HepG2 (cell line): ENCODE measurements at regions not wholly inside any gene's neighbourhood (a gene's known extent, or its start where the extent isn't known, plus 50 kb on each side); places are given as distances from the start of the nearest gene placed in this dataset.
A peak's percentile ranks its signal among the peaks of the same experiment; 100 is the strongest.

Experiments
- ARNT2 ChIP-seq: sonication (generic); formaldehyde crosslinking; IDR thresholded peaks from 2 replicates; pipeline ENCODE4 v1.8.0; 2022; ENCODE audit warnings: mild to moderate bottlenecking, low read depth, missing genetic modification reagents, moderate library complexity
- ARNTL ChIP-seq: sonication (generic); formaldehyde crosslinking; IDR thresholded peaks from 2 replicates; pipeline ENCODE4 v1.4.0; 2020; ENCODE audit warnings: mild to moderate bottlenecking, missing genetic modification reagents
- ATAD3A ChIP-seq: sonication (generic); formaldehyde crosslinking; IDR thresholded peaks from 2 replicates; pipeline ENCODE4 v1.4.0; 2020; ENCODE audit warnings: missing genetic modification reagents
- ELF1 ChIP-seq: sonication (generic); formaldehyde crosslinking; IDR thresholded peaks from 2 replicates; pipeline ENCODE4 v1.4.0; 2020; ENCODE audit warnings: missing genetic modification reagents
- HNRNPLL ChIP-seq: fragments of 200-400 bp; formaldehyde crosslinking; IDR thresholded peaks from 2 replicates; pipeline ENCODE4 v1.6.1; 2017; ENCODE audit warnings: mild to moderate bottlenecking, low read depth, low read length; ENCODE audit not compliant: poor library complexity, severe bottlenecking
- IKZF1 ChIP-seq: fragments of 450-650 bp; IDR thresholded peaks from 2 replicates; pipeline ENCODE4 v1.7.1; 2016
- KAT8 ChIP-seq: IDR thresholded peaks from 2 replicates; pipeline ENCODE4 v1.6.1; 2016; ENCODE audit warnings: missing genetic modification reagents, missing compliant biosample characterization
- KLF16 ChIP-seq, 2 experiments: sonication (generic) in 1 of 2; formaldehyde crosslinking in 1 of 2; IDR thresholded peaks; 2 replicates each; pipeline versions ENCODE4 v1.6.1 to v1.8.0; 2016 to 2023; ENCODE audit warnings: missing genetic modification reagents in 2 of 2, missing compliant biosample characterization in 1 of 2
- MNT ChIP-seq: fragments of 450-650 bp; IDR thresholded peaks from 2 replicates; pipeline ENCODE4 v1.6.1; 2016
- XRCC5 ChIP-seq: fragments of 200-400 bp; formaldehyde crosslinking; optimal IDR thresholded peaks from 2 replicates; pipeline ENCODE3; 2017; ENCODE audit warnings: mild to moderate bottlenecking, low read length
- ZNF12 ChIP-seq: sonication (generic); formaldehyde crosslinking; IDR thresholded peaks from 2 replicates; pipeline ENCODE4 v1.5.0; 2020; ENCODE audit warnings: missing genetic modification reagents
- ZNF20 ChIP-seq: sonication (generic); formaldehyde crosslinking; IDR thresholded peaks from 2 replicates; pipeline ENCODE4 v1.4.0; 2020; ENCODE audit warnings: mild to moderate bottlenecking, moderate library complexity, missing genetic modification reagents
- ZNF256 ChIP-seq: sonication (generic); formaldehyde crosslinking; conservative IDR thresholded peaks from 2 replicates; pipeline ENCODE4 v1.4.0; 2020; ENCODE audit warnings: missing genetic modification reagents
- ZNF275 ChIP-seq: sonication (generic); formaldehyde crosslinking; IDR thresholded peaks from 2 replicates; pipeline ENCODE4 v1.8.0; 2022; ENCODE audit warnings: missing genetic modification reagents, mild to moderate bottlenecking, inconsistent platforms, borderline replicate concordance
- ZNF362 ChIP-seq: sonication (generic); formaldehyde crosslinking; IDR thresholded peaks from 2 replicates; pipeline ENCODE4 v1.4.0; 2020; ENCODE audit warnings: missing genetic modification reagents, mild to moderate bottlenecking, borderline replicate concordance
- ZNF510 ChIP-seq: sonication (generic); formaldehyde crosslinking; IDR thresholded peaks from 2 replicates; pipeline ENCODE4 v1.4.0; 2020; ENCODE audit warnings: low read depth, mild to moderate bottlenecking, missing genetic modification reagents
- ZNF614 ChIP-seq: IDR thresholded peaks from 2 replicates; pipeline ENCODE4 v1.6.1; 2018; ENCODE audit warnings: missing biosample characterization, missing genetic modification reagents, inconsistent platforms, borderline replicate concordance
- ZNF792 ChIP-seq: IDR thresholded peaks from 2 replicates; pipeline ENCODE4 v1.6.1; 2016
- ZNF878 ChIP-seq: sonication (generic); formaldehyde crosslinking; IDR thresholded peaks from 2 replicates; pipeline ENCODE4 v1.8.1; 2023; ENCODE audit warnings: mild to moderate bottlenecking, missing genetic modification reagents, moderate library complexity
- TF ChIP-seq, protein P1 (sequence below): sonication (generic); formaldehyde crosslinking; conservative IDR thresholded peaks from 2 replicates; pipeline ENCODE4 v1.4.0; 2020; ENCODE audit warnings: missing genetic modification reagents
- TF ChIP-seq, protein P2 (sequence below): IDR thresholded peaks from 2 replicates; pipeline ENCODE4 v1.6.1; 2016; ENCODE audit warnings: mild to moderate bottlenecking

DNA sequence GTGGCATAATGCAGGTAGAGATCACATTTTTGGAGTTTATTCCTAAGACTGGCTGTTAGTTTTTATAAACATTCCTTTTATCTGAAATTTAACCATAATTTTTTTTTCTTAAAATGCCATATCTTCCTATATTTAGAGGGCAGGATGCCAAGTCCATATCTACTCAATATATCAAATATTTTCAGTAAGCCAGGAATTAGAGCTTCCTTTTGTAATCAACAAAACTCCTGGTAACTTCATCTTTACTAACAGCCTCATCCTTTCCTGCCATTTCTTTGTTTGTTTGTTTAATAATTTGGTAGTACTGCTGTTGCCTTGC, 136.3 kb downstream of the OLIG3 start (continued):
- TF ChIP-seq, protein P1, sequence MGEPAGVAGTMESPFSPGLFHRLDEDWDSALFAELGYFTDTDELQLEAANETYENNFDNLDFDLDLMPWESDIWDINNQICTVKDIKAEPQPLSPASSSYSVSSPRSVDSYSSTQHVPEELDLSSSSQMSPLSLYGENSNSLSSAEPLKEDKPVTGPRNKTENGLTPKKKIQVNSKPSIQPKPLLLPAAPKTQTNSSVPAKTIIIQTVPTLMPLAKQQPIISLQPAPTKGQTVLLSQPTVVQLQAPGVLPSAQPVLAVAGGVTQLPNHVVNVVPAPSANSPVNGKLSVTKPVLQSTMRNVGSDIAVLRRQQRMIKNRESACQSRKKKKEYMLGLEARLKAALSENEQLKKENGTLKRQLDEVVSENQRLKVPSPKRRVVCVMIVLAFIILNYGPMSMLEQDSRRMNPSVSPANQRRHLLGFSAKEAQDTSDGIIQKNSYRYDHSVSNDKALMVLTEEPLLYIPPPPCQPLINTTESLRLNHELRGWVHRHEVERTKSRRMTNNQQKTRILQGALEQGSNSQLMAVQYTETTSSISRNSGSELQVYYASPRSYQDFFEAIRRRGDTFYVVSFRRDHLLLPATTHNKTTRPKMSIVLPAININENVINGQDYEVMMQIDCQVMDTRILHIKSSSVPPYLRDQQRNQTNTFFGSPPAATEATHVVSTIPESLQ: 0 out of 2 replicates have a peak, but pooled peaks have one; percentile 14
- TF ChIP-seq ZNF362 (CRISPR knock-in tag): 0 out of 2 replicates have a peak, but pooled peaks have one; percentile 6
- TF ChIP-seq ELF1: no peak
- no peak for TF ChIP-seq ARNT2 (CRISPR knock-in tag)
- TF ChIP-seq ATAD3A (CRISPR knock-in tag): no peak
- no peak for TF ChIP-seq ZNF792 (CRISPR knock-in tag)
- no peak for TF ChIP-seq KLF16 (CRISPR knock-in tag; IDR thresholded peaks at IDR 0.05)
- peak; percentile 72; the same call in 1 of the 2 replicates for TF ChIP-seq ZNF510 (CRISPR knock-in tag)
- TF ChIP-seq MNT: no peak
- TF ChIP-seq ARNTL: peak; percentile 10; the same call in 1 of the 2 replicates
- TF ChIP-seq, protein P2, sequence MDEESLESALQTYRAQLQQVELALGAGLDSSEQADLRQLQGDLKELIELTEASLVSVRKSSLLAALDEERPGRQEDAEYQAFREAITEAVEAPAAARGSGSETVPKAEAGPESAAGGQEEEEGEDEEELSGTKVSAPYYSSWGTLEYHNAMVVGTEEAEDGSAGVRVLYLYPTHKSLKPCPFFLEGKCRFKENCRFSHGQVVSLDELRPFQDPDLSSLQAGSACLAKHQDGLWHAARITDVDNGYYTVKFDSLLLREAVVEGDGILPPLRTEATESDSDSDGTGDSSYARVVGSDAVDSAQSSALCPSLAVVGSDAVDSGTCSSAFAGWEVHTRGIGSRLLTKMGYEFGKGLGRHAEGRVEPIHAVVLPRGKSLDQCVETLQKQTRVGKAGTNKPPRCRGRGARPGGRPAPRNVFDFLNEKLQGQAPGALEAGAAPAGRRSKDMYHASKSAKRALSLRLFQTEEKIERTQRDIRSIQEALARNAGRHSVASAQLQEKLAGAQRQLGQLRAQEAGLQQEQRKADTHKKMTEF (CRISPR knock-in tag): peak; percentile 40; the same call in 1 of the 2 replicates
- no peak for TF ChIP-seq HNRNPLL
- no peak; the same call in 1 of the 2 replicates for TF ChIP-seq ZNF614
- TF ChIP-seq ZNF12 (CRISPR knock-in tag): no peak
- no peak for TF ChIP-seq ZNF256
- no peak for TF ChIP-seq ZNF878 (CRISPR knock-in tag)
- no peak for TF ChIP-seq ZNF275 (CRISPR knock-in tag)
- peak; percentile 7; the same call in 1 of the 2 replicates for TF ChIP-seq KAT8 (CRISPR knock-in tag)
- TF ChIP-seq XRCC5: no peak
- TF ChIP-seq ZNF20: no peak
- no peak for TF ChIP-seq IKZF1
